Erythroblast (primary cell): ENCODE measurements at regions not wholly inside any gene's neighbourhood (a gene's known extent, or its start where the extent isn't known, plus 50 kb on each side); places are given as distances from the start of the nearest gene placed in this dataset.

ENCODE experiments used
- GATA1 ChIP-seq: IDR thresholded peaks from 2 replicates; pipeline ENCODE4 v1.6.1; 2011; ENCODE audit warnings: low read depth, mild to moderate bottlenecking, control low read depth, low read length, moderate library complexity
- POLR2A ChIP-seq: IDR thresholded peaks from 2 replicates; pipeline ENCODE4 v1.6.1; 2011; ENCODE audit warnings: mild to moderate bottlenecking, low read length

DNA sequence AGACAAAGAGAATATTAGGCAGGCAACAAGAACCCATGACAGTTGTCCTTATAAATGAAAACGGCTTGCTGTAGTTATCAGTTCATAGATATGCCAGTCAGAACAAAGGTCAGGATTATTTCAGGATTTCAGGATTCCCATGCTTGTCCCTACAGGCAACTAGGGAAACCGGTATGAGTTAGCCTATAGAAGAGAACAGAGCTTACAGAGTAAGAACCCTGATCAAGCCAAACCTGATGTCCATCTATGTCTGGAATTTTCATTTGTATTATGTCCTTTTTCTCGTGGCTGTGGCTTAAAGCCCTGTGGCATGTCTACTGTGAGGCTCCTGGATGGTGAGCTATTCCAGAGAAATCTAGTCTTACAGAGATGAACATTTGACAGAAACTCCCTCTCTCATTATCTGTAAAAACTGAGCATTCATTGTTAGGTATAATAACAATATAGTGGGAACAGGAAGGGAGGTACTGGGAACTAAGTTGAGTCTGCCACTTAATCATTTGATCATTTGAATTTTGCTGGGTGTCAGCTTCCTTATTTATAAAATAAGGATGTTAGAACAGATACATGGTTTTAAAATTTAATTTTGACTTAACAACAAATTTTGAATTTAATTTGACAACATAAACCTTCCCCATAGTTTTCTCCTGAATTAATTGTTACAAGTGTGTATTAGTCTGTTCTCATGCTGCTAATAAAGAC lies 129.5 kb upstream of the KLF3 start:
- no peak for TF ChIP-seq POLR2A
- no peak for TF ChIP-seq GATA1
